Chondrocyte (in vitro differentiated cells): ENCODE measurements at regions not wholly inside any gene's neighbourhood (a gene's known extent, or its start where the extent isn't known, plus 50 kb on each side); places are given as distances from the start of the nearest gene placed in this dataset.

Experiments used
- DNase-seq: peaks from one replicate; pipeline ENCODE4 v3.0.0; 2021; ENCODE audit warnings: mixed read lengths, low spot score
- H3K27ac Mint-ChIP-seq: one replicate; pipeline ENCODE4 v1.8.0; 2021; ENCODE audit warnings: mild to moderate bottlenecking, moderate library complexity, mixed read lengths; ENCODE audit not compliant: unreplicated experiment
- H3K27me3 Mint-ChIP-seq: 2 replicates; pipeline ENCODE4 v1.8.0; 2021; ENCODE audit warnings: low read depth, mixed read lengths
- H3K36me3 Mint-ChIP-seq: 2 replicates; pipeline ENCODE4 v1.8.0; 2021; ENCODE audit warnings: low read depth, mixed read lengths
- H3K4me1 Mint-ChIP-seq: 2 replicates; pipeline ENCODE4 v1.8.0; 2021; ENCODE audit warnings: low read depth, mild to moderate bottlenecking, mixed read lengths
- H3K4me3 Mint-ChIP-seq: one replicate; pipeline ENCODE4 v1.8.0; 2021; ENCODE audit warnings: mild to moderate bottlenecking, moderate library complexity, mixed read lengths; ENCODE audit not compliant: unreplicated experiment
- H3K9me3 Mint-ChIP-seq: 2 replicates; pipeline ENCODE4 v1.8.0; 2021; ENCODE audit warnings: low read depth, mixed read lengths
- CTCF ChIP-seq: fragments of 200-600 bp; sonication (generic); IDR thresholded peaks from 2 replicates; pipeline ENCODE4 v1.5.0; 2021; ENCODE audit warnings: antibody characterized with exemption, mild to moderate bottlenecking, moderate library complexity

- DNase-seq: no peak
- Mint-ChIP-seq H3K4me3 (no peak overlapping the region), H3K9me3 (peaks cover 6% of the 10 kb centered on the region), H3K4me1 (no peaks in the 10 kb centered on the region), H3K36me3 (peaks cover 6% of the 10 kb centered on the region), H3K27me3 (peaks cover 26% of the 10 kb centered on the region), H3K27ac (no peak overlapping the region)
- TF ChIP-seq CTCF: no peak
Observed at GRCh38 chr15:70303981-70304380, 206.3 kb upstream of the TLE3 start.

DNA sequence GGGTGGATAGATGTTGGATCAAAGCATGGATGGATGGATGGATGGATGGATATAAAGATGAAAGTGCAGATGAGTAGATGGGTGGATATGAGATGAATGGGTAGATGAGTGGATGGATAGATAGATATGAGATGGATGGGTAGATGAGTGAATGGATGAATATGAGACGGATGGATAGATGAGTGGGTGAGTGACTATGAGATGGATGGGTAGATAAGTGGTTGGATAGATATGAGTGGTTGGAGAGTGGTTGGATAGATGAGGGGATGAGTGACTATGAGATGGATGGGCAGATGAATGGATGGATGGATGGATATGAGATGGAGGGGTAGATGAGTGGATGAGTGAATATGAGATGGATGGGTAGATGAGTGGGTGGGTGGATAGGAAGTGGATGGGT is 204.6 kb upstream of the TLE3 start:
- Mint-ChIP-seq H3K4me1 (no peaks in the 10 kb centered on the region), H3K9me3 (peaks cover 6% of the 10 kb centered on the region), H3K36me3 (peaks cover 1% of the 10 kb centered on the region), H3K4me3 (no peak overlapping the region), H3K27me3 (peaks cover 18% of the 10 kb centered on the region), H3K27ac (no peak overlapping the region)
- no peak for TF ChIP-seq CTCF
- no peak for DNase-seq

DNA sequence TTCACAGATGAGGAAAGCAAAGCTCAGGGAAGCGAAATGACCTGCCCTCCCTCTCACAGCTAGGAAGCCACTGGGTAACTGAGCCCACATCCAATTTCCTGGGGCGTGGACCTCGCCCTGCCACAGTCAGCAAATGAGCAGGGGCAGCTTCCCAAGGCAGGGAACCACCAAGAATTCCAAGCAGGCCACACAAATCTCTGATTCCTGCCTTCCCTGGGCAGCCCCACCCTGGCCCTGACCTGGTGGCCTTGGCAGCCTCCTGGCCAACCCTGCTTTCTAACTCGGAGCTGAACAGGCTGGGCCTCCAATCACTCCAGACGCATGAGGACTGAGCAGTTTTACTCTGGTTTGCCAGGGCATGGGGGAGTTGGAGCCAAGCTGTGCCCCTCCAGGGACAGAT is 203.7 kb upstream of the TLE3 start:
- H3K36me3 Mint-ChIP-seq: peaks cover 1% of the 10 kb centered on the region
- TF ChIP-seq CTCF: no peak
- H3K9me3 Mint-ChIP-seq: peaks cover 6% of the 10 kb centered on the region
- peaks cover 17% of the 10 kb centered on the region for H3K27me3 Mint-ChIP-seq
- no peak overlapping the region for H3K4me3 Mint-ChIP-seq
- DNase-seq: no peak
- H3K27ac Mint-ChIP-seq: no peak overlapping the region
- no peaks in the 10 kb centered on the region for H3K4me1 Mint-ChIP-seq

- Mint-ChIP-seq H3K36me3 (peaks cover 2% of the 10 kb centered on the region), H3K9me3 (peaks cover 5% of the 10 kb centered on the region), H3K4me3 (no peak overlapping the region), H3K27ac (no peak overlapping the region), H3K4me1 (no peaks in the 10 kb centered on the region), H3K27me3 (peaks cover 24% of the 10 kb centered on the region)
- no peak for DNase-seq
- TF ChIP-seq CTCF: no peak
Observed at GRCh38 chr15:70299931-70300869, 202.5 kb upstream of the TLE3 start.

- no peak for TF ChIP-seq CTCF
- Mint-ChIP-seq H3K4me3 (no peak overlapping the region), H3K9me3 (peaks cover 3% of the 10 kb centered on the region), H3K36me3 (peaks cover 5% of the 10 kb centered on the region), H3K27me3 (peaks cover 32% of the 10 kb centered on the region), H3K4me1 (no peaks in the 10 kb centered on the region), H3K27ac (no peak overlapping the region)
- DNase-seq: no peak
Observed at GRCh38 chr15:70297465-70298058, 199.8 kb upstream of the TLE3 start.
